ENCODE measurements at regions not wholly inside any gene's neighbourhood (a gene's known extent, or its start where the extent isn't known, plus 50 kb on each side); places are given as distances from the start of the nearest gene placed in this dataset.
"Not testable (repeated sequence)": the region's sequence is repeated elsewhere in the genome, so short reads cannot be mapped to it uniquely, and the experiment has no call there.

GRCh38 chr3:153921826-153922225 lies 199.4 kb upstream of the ARHGEF26 start:
- ChIA-PET CTCF (no interaction called here), POLR2A (no interaction called here)

GRCh38 chr3:153925841-153926514 lies 195.2 kb upstream of the ARHGEF26 start:
- POLR2A ChIA-PET, result no interaction called here
- CTCF ChIA-PET, result no interaction called here

DNA sequence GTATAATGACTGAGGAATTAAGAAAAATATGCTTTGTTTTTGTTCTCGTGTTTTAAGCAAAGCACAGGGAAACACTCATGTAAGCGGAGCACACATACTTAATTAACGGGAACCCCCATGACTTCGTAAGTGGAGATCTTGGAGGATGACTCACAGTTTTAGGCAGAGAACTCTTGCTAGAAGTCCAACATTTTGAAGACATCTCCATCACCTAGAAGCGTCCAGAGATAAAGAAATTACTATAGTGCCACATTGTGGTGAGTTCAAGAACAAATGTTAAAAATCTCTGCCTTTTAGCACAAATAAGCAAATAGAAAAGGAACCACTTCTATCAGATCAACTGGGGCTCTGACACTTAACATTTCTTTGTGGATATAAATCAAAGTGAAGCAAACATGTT lies 194.1 kb upstream of the ARHGEF26 start:
- ChIA-PET CTCF (no interaction called here), POLR2A (no interaction called here)

- POLR2A ChIA-PET, result no interaction called here
- CTCF ChIA-PET, result no interaction called here
Measured at GRCh38 chr3:153928851-153929250, 192.3 kb upstream of the ARHGEF26 start.

DNA sequence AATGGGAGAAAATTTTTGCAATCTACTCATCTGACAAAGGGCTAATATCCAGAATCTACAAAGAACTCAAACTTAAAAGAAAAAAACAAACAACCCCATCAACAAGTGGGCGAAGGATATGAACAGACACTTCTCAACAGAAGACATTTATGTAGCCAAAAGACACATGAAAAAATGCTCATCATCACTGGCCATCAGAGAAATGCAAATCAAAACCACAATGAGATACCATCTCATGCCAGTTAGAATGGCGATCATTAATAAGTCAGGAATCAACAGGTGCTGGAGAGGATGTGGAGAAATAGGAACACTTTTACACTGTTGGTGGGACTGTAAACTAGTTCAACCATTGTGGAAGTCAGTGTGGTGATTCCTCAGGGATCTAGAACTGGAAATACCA lies 187.7 kb upstream of the ARHGEF26 start:
- CTCF ChIA-PET, POLR2A ChIA-PET: not testable (repeated sequence)

DNA sequence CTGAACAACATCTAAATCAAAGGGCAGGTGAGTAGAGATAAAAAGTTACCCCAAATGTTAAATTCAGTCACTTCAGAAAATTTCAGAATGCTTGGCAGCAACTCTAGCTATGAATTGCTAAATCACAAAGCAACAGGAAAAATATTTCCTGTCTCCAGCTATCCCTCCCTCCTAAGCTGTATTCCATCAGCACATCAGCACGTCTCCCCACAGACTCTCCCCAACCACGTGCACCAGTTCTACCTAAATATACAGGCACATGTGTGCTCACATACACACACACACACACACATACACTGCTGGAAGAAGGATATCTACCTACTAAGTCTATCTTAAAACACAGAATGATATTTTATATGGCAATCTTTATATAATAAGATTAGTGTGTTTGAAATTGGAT lies 177.1 kb upstream of the ARHGEF26 start:
- CTCF ChIA-PET, result no interaction called here
- POLR2A ChIA-PET, result no interaction called here

GRCh38 chr3:153951276-153951675 lies 169.9 kb upstream of the ARHGEF26 start:
- CTCF ChIA-PET, result no interaction called here

GRCh38 chr3:153952091-153952490 lies 169.1 kb upstream of the ARHGEF26 start:
- CTCF ChIA-PET, result no interaction called here
- POLR2A ChIA-PET, result no interaction called here

More at GRCh38 chr3:153951276-153951675, 169.9 kb upstream of the ARHGEF26 start:
- POLR2A ChIA-PET, result no interaction called here

GRCh38 chr3:153956613-153957012 lies 164.6 kb upstream of the ARHGEF26 start:
- ChIA-PET CTCF (no interaction called here), POLR2A (no interaction called here)

GRCh38 chr3:153957421-153957820 lies 163.8 kb upstream of the ARHGEF26 start:
- CTCF ChIA-PET, result no interaction called here
- POLR2A ChIA-PET, result no interaction called here

- ChIA-PET CTCF (interaction anchor here (0.7 kb wide), 1 partner anchor 10 kb away, joined by 3 read pairs; no protein-coding TSS in a partner anchor), POLR2A (no interaction called here)
Measured at GRCh38 chr3:153958635-153959595, 162.3 kb upstream of the ARHGEF26 start.

DNA sequence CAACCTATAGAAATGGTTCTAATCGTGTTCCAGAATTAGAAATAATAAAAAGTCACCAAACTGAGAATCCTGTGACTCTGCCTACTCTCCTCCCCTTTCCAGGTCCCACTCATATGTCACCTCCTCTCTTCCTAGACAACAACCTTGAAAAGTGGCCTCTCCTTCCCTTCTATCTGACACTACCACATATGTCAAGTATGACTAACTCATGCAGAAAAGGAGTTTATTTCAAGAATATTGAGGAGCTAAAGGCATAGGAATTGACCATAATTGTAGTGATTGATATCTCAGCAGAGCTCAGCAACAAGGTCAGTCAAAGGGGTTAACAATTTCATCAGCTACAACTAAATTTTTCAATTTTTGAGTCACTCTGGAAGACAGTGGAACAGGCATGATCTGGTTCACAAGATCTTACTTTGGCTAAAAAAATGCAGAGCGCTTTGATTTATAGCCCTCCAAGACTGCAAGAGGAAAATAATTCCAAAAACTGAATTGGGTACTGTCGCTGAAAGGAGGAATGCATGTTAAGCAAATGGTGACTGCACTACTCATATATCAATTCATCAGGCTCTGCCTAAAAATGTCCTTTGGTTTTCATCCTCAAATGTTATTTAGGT lies 160.6 kb upstream of the ARHGEF26 start:
- ChIA-PET CTCF (no interaction called here), POLR2A (no interaction called here)

GRCh38 chr3:153961494-153961893 lies 159.7 kb upstream of the ARHGEF26 start:
- CTCF ChIA-PET, result no interaction called here
- POLR2A ChIA-PET, result no interaction called here

GRCh38 chr3:153963012-153963411 lies 158.2 kb upstream of the ARHGEF26 start:
- ChIA-PET CTCF (no interaction called here), POLR2A (interaction anchor here (0.6 kb wide), 1 partner anchor 168 kb away, joined by 3 read pairs; no protein-coding TSS in a partner anchor)

DNA sequence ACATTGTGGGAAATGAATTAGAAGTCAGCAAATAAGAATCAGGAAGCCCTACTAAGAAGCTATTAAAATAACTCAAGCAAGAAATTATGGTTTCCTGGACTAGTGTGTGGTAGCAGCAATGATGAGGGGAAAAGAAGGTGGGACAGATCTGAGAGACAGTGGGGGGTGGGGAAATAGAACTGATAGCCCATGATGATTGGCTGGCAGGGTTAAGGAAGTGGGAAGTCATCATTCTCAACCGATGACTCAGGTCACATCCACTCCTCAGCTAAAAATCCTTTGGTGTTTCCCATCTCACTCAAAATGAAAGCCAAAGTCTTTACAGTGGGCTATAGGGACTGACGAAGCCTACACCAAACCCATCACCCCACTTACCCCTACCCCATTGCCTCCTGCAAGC lies 153.9 kb upstream of the ARHGEF26 start:
- ChIA-PET POLR2A (no interaction called here), CTCF (no interaction called here)

- ChIA-PET CTCF (no interaction called here), POLR2A (no interaction called here)
Measured at GRCh38 chr3:153970047-153970446, 151.1 kb upstream of the ARHGEF26 start.

GRCh38 chr3:153970741-153971347 lies 150.3 kb upstream of the ARHGEF26 start:
- CTCF ChIA-PET, result no interaction called here
- POLR2A ChIA-PET, result no interaction called here

DNA sequence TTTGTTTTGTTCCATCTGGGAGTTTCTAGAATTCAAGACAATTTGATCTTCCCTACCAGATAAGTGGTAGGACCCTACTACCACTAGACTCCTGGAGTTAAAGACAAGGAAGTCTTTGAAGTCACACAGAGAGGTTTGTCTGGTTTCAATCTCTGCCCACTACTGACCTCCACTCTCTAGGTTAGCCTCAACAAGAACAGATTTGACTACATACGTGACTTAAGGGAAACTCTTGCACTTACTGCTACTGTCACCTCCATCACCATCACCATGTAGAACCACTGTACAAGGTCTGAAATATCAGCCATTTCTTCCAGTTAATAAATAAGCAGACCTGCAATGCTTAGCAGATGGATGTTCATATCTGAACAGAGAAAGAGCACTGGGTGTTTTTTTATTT lies 148.3 kb upstream of the ARHGEF26 start:
- ChIA-PET CTCF (no interaction called here), POLR2A (no interaction called here)

DNA sequence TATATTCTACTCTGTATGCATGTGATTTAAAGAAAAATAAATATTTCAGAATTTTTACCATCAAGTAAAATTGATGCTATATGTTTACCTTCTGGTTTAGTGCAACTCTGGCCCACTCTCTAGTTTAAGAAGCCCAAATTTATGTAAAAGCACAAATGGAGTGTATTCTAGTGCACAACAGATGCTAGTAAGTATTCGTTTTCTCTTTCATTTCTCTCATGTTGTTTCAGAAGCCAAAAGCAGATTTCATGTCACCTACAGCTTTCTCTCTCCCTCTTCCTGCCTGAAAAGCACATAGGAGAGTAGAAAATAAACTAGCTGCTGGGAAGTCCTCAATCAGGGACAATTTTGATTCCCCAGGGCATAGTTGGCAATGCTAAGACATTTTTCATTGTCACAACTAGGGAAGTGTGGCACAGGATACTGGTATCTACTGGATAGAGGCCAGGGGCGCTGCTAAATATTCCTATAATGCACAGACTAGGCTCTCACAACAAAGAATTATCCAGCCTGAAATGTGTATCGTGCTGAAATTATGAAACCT lies 147.4 kb upstream of the ARHGEF26 start:
- POLR2A ChIA-PET, result no interaction called here
- CTCF ChIA-PET, result no interaction called here

DNA sequence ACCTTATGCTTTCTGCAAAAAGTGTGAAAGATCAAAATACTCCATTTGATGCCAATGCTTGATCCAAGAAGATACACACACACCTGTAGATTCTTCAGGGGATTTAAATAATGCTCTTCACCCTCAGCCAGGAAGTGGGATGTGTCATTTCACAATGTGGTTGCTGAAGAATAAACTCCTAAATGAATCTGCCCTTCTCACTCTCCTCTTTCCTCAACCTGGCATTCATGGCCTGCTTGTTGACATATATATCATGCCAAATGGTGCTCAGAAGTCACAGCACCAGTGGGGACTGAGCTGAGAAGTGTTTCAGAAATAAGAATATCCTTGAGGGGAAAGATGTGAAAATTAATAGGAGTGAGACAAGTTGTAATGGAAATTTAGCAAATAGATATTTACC lies 146.6 kb upstream of the ARHGEF26 start:
- POLR2A ChIA-PET, result no interaction called here
- CTCF ChIA-PET, result no interaction called here
